Caco-2 (cell line): ENCODE measurements at regions not wholly inside any gene's neighbourhood (a gene's known extent, or its start where the extent isn't known, plus 50 kb on each side); places are given as distances from the start of the nearest gene placed in this dataset.

ENCODE experiments used
- BruUV-seq: library from RNA; stranded (reverse); fragments of 400-500 nt; replicated peaks from 2 replicates; lab custom pipeline; 2021; lab: Mats Ljungman, UMichigan
- CTCF ChIA-PET: fragments of 300-600 bp; sonication (Branson Sonifier 250); formaldehyde crosslinking; loops from one replicate; lab custom pipeline; 2022; ENCODE audit warnings: antibody characterized with exemption; lab: Charles Lee
- POLR2A ChIA-PET: fragments of 300-600 bp; sonication (Branson Sonifier 250); formaldehyde crosslinking; loops from one replicate; lab custom pipeline; 2022; ENCODE audit warnings: antibody characterized with exemption; lab: Charles Lee
- DNase-seq, 2 experiments: peaks; one replicate each; pipeline versions ENCODE4 v3.0.0 to v3.0.0-alpha.2; 2020 to 2022
- H3K27me3 ChIP-seq: replicated peaks from 2 replicates; pipeline ENCODE4 v1.6.0; 2011; ENCODE audit warnings: low read length; ENCODE audit not compliant: control insufficient read depth, insufficient read depth
- H3K36me3 ChIP-seq: 2 replicates; pipeline ENCODE4 v1.5.1; 2011; ENCODE audit warnings: low read length; ENCODE audit not compliant: control insufficient read depth, insufficient read depth
- H3K4me1 ChIP-seq: fragments of 250-450 bp; sonication (Bioruptor Pico); 2 replicates; pipeline ENCODE4 v1.5.1; 2020; ENCODE audit warnings: mild to moderate bottlenecking
- H3K4me3 ChIP-seq: 2 replicates; pipeline ENCODE4 v1.5.1; 2011; ENCODE audit warnings: low read depth, mild to moderate bottlenecking, control low read depth, low read length
- H3K9me3 ChIP-seq: fragments of 250-450 bp; sonication (Bioruptor Pico); 2 replicates; pipeline ENCODE4 v1.5.1; 2020; ENCODE audit warnings: mild to moderate bottlenecking, moderate library complexity
- H3K27ac Mint-ChIP-seq: one replicate; pipeline ENCODE4 v1.8.0; 2022; ENCODE audit warnings: mixed read lengths; ENCODE audit not compliant: unreplicated experiment
- H3K27me3 Mint-ChIP-seq: one replicate; pipeline ENCODE4 v1.8.0; 2022; ENCODE audit warnings: mixed read lengths; ENCODE audit not compliant: insufficient read depth, unreplicated experiment
- H3K36me3 Mint-ChIP-seq: one replicate; pipeline ENCODE4 v1.8.0; 2022; ENCODE audit warnings: mild to moderate bottlenecking, mixed read lengths; ENCODE audit not compliant: insufficient read depth, unreplicated experiment
- H3K4me1 Mint-ChIP-seq: one replicate; pipeline ENCODE4 v1.8.0; 2022; ENCODE audit warnings: low read depth, mixed read lengths; ENCODE audit not compliant: unreplicated experiment
- H3K4me3 Mint-ChIP-seq: one replicate; pipeline ENCODE4 v1.8.0; 2022; ENCODE audit warnings: mild to moderate bottlenecking, moderate library complexity, mixed read lengths; ENCODE audit not compliant: unreplicated experiment
- H3K9me3 Mint-ChIP-seq: one replicate; pipeline ENCODE4 v1.8.0; 2022; ENCODE audit warnings: mixed read lengths; ENCODE audit not compliant: unreplicated experiment
- CTCF ChIP-seq, 2 experiments: fragments of 200-600 bp in 1 of 2; IDR thresholded peaks; 1 replicate in 1 of 2; 2 replicates in 1 of 2; pipeline versions ENCODE4 v1.5.1 to v1.8.0; 2011 to 2022; ENCODE audit warnings: antibody characterized with exemption in 1 of 2, control low read depth in 1 of 2, inconsistent platforms in 1 of 2, low read depth in 1 of 2, low read length in 1 of 2, mild to moderate bottlenecking in 1 of 2, moderate library complexity in 1 of 2; ENCODE audit not compliant: insufficient read depth in 1 of 2, severe bottlenecking in 1 of 2, unreplicated experiment in 1 of 2
- intact Hi-C: fragments of 100-400 bp; cut with micrococcal nuclease; formaldehyde crosslinking; loops from one replicate; pipeline ENCODE4 v1.10.0; 2022; ENCODE audit not compliant: unreplicated experiment

DNA sequence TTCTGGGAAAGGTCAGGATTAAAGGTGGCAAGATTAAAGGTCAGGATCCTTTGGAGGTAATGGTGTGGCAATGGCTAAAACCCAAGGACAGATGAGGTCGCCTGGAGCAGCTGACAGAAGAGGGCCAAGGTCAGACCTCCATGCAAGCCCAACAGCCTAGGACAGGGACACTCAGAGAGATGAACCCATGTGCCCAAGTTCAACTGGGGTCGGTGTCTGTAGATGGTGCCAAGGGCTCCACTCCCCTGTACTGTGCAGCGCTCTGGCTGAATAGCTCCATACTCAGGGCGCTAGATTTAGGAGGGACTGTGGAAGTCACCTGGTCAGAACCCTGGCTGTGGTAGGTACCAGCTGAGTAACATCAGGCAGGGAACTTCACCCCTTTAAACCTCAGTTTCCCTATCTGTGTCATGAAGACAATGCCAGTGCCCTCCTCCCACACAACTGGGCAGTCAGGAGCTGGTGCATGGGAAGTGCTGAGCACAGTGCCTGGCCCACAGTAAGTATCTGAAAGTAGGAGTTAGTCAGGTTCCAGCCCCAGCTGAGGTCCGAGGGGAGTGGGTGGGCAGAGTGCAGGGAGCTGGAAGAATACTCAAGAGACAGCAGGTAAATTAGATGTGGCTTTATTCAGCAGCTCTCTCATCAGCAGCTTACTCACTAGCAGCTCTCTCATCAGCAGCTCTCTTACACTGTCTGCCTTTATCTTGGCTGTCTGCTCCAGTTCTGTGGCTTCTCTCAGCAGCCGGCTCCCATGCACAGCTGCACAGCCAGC lies 327.1 kb downstream of the GLRX3 start:
- CTCF ChIA-PET, result no interaction called here
- DNase-seq, result no peak
- BruUV-seq, result no TSS peak
- Histone ChIP-seq H3K4me3 (no peak overlapping the region), H3K27me3 (no peaks in the 10 kb centered on the region), H3K4me1 (no peaks in the 10 kb centered on the region), H3K9me3 (no peaks in the 10 kb centered on the region), H3K36me3 (no peaks in the 10 kb centered on the region)
- no peaks in the 10 kb centered on the region for H3K4me1 Mint-ChIP-seq
- intact Hi-C loops, result no loop called here
- H3K27me3 Mint-ChIP-seq, result peaks cover 7% of the 10 kb centered on the region
- POLR2A ChIA-PET, result no interaction called here
- H3K4me3 Mint-ChIP-seq, result no peak overlapping the region
- no peak for TF ChIP-seq CTCF (IDR thresholded peaks at IDR 0.05; ENCODE audit: insufficient read depth in 1 of 2, low read depth in 1 of 2, low read length in 1 of 2, severe bottlenecking in 1 of 2, unreplicated experiment in 1 of 2)
- H3K36me3 Mint-ChIP-seq, result no peaks in the 10 kb centered on the region
- H3K9me3 Mint-ChIP-seq, result peaks cover 16% of the 10 kb centered on the region
- no peak overlapping the region for H3K27ac Mint-ChIP-seq

- Histone ChIP-seq H3K4me1 (no peaks in the 10 kb centered on the region), H3K27me3 (no peaks in the 10 kb centered on the region), H3K36me3 (no peaks in the 10 kb centered on the region), H3K9me3 (no peaks in the 10 kb centered on the region), H3K4me3 (no peak overlapping the region)
- Mint-ChIP-seq H3K4me3 (no peak overlapping the region), H3K27me3 (peaks cover 7% of the 10 kb centered on the region), H3K27ac (no peak overlapping the region), H3K9me3 (peaks cover 20% of the 10 kb centered on the region), H3K4me1 (no peaks in the 10 kb centered on the region), H3K36me3 (no peaks in the 10 kb centered on the region)
- ChIA-PET POLR2A (no interaction called here), CTCF (no interaction called here)
- intact Hi-C loops, result no loop called here
- no TSS peak for BruUV-seq
- TF ChIP-seq CTCF (IDR thresholded peaks at IDR 0.05; ENCODE audit: insufficient read depth in 1 of 2, low read depth in 1 of 2, low read length in 1 of 2, severe bottlenecking in 1 of 2, unreplicated experiment in 1 of 2), result no peak
- no peak for DNase-seq
Measured at GRCh38 chr10:130463876-130464364, 327.7 kb downstream of the GLRX3 start.

- intact Hi-C loops, result no loop called here
- no peaks in the 10 kb centered on the region for H3K36me3 ChIP-seq
- no peaks in the 10 kb centered on the region for H3K27me3 ChIP-seq
- no peaks in the 10 kb centered on the region for H3K9me3 ChIP-seq
- DNase-seq, result no peak
- CTCF ChIA-PET, result no interaction called here
- no TSS peak for BruUV-seq
- Mint-ChIP-seq H3K27ac (no peak overlapping the region), H3K4me1 (no peaks in the 10 kb centered on the region), H3K36me3 (no peaks in the 10 kb centered on the region), H3K4me3 (no peak overlapping the region), H3K9me3 (peaks cover 20% of the 10 kb centered on the region), H3K27me3 (peaks cover 3% of the 10 kb centered on the region)
- H3K4me1 ChIP-seq, result no peaks in the 10 kb centered on the region
- TF ChIP-seq CTCF (IDR thresholded peaks at IDR 0.05; ENCODE audit: insufficient read depth in 1 of 2, low read depth in 1 of 2, low read length in 1 of 2, severe bottlenecking in 1 of 2, unreplicated experiment in 1 of 2), result no peak
- POLR2A ChIA-PET, result no interaction called here
- H3K4me3 ChIP-seq, result no peak overlapping the region
Measured at GRCh38 chr10:130464426-130464825, 328.2 kb downstream of the GLRX3 start.
